B cell (primary cell): ENCODE measurements at regions not wholly inside any gene's neighbourhood (a gene's known extent, or its start where the extent isn't known, plus 50 kb on each side); places are given as distances from the start of the nearest gene placed in this dataset.

ENCODE experiments used
- ATAC-seq: fragments of 200-7000 bp; cut with Tn5 transposase; one replicate; pipeline ENCODE4 v1.10.0; 2021; ENCODE audit warnings: low read depth, mild to moderate bottlenecking, moderate number of reproducible peaks, moderate library complexity
- CTCF ChIA-PET: fragments of 350-600 bp; sonication (Branson Sonifier 250); formaldehyde crosslinking; loops from one replicate; lab custom pipeline; 2021; ENCODE audit warnings: antibody characterized with exemption, inconsistent platforms; lab: Charles Lee
- POLR2A ChIA-PET: fragments of 350-600 bp; sonication (Branson Sonifier 250); formaldehyde crosslinking; loops from one replicate; lab custom pipeline; 2021; ENCODE audit warnings: antibody characterized with exemption; lab: Charles Lee
- DNase-seq: peaks from one replicate; pipeline ENCODE4 v3.0.0; 2013
- H2AFZ ChIP-seq: 2 replicates; pipeline ENCODE4 v1.6.1; 2012; ENCODE audit warnings: mild to moderate bottlenecking, low read depth, low read length; ENCODE audit not compliant: insufficient read depth, poor library complexity, severe bottlenecking
- H3K27ac ChIP-seq, 2 donors: 1 replicate in 1 of 2; 2 replicates in 1 of 2; pipeline ENCODE4 v1.5.1; 2012 to 2013; ENCODE audit warnings: low read length in 2 of 2, mild to moderate bottlenecking in 2 of 2, moderate library complexity in 1 of 2
- H3K27me3 ChIP-seq, 4 experiments: fragments of 200-600 bp in 1 of 4; sonication (generic) in 1 of 4; replicated peaks in 1 of 4; 1 replicate in 2 of 4; 2 replicates in 2 of 4; pipeline versions ENCODE4 v1.6.1 to v1.7.0; 2013 to 2016; ENCODE audit warnings: low read length in 3 of 4, mild to moderate bottlenecking in 2 of 4, mixed read lengths in 1 of 4, moderate library complexity in 1 of 4; ENCODE audit not compliant: insufficient read depth in 4 of 4, control insufficient read depth in 3 of 4; ENCODE audit errors: control extremely low read depth in 1 of 4
- H3K36me3 ChIP-seq, 2 experiments: replicated peaks in 1 of 2; 1 replicate in 1 of 2; 2 replicates in 1 of 2; pipeline versions ENCODE4 v1.6.1 to v1.7.1; 2013; ENCODE audit warnings: low read length in 1 of 2; ENCODE audit not compliant: insufficient read depth in 2 of 2, control insufficient read depth in 1 of 2; ENCODE audit errors: control extremely low read depth in 1 of 2, extremely low read depth in 1 of 2
- H3K4me1 ChIP-seq, 2 donors: fragments of 200-600 bp in 1 of 2; sonication (generic) in 1 of 2; 1 replicate in 1 of 2; 2 replicates in 1 of 2; pipeline versions ENCODE4 v1.5.1 to v1.6.1; 2013 to 2017; ENCODE audit warnings: low read length in 2 of 2; ENCODE audit not compliant: control insufficient read depth in 2 of 2, insufficient read depth in 2 of 2
- H3K4me2 ChIP-seq: replicated peaks from 2 replicates; pipeline ENCODE3; 2012; ENCODE audit warnings: mild to moderate bottlenecking, low read depth, low read length; ENCODE audit not compliant: poor library complexity, severe bottlenecking
- H3K4me3 ChIP-seq, 5 experiments: fragments of 200-600 bp in 1 of 5; sonication (generic) in 1 of 5; 1 replicate in 3 of 5; 2 replicates in 2 of 5; pipeline versions ENCODE4 v1.5.1 to v1.7.0; 2011 to 2016; ENCODE audit warnings: low read length in 4 of 5, mild to moderate bottlenecking in 4 of 5, low read depth in 2 of 5, control low read depth in 1 of 5, moderate library complexity in 1 of 5; ENCODE audit not compliant: insufficient read depth in 1 of 5; ENCODE audit errors: control extremely low read depth in 1 of 5, extremely low read depth in 1 of 5
- H3K79me2 ChIP-seq: fragments of 200-600 bp; sonication (generic); one replicate; pipeline ENCODE4 v1.6.0; 2016; ENCODE audit warnings: low read length; ENCODE audit not compliant: control insufficient read depth, insufficient read depth
- H3K9ac ChIP-seq: fragments of 200-600 bp; sonication (generic); 2 replicates; pipeline ENCODE4 v1.6.1; 2017; ENCODE audit warnings: mild to moderate bottlenecking, low read length, moderate library complexity
- H3K9me3 ChIP-seq, 3 donors: one replicate each; pipeline versions ENCODE4 v1.6.1 to v1.7.1; 2013; ENCODE audit warnings: low read length in 2 of 3; ENCODE audit not compliant: control insufficient read depth in 2 of 3, insufficient read depth in 1 of 3; ENCODE audit errors: control extremely low read depth in 1 of 3
- H4K20me1 ChIP-seq: 2 replicates; pipeline ENCODE4 v1.6.0; 2012; ENCODE audit warnings: mild to moderate bottlenecking, low read length; ENCODE audit not compliant: insufficient read depth, control insufficient read depth, poor library complexity, severe bottlenecking
- H3K27ac Mint-ChIP-seq: one replicate; pipeline ENCODE4 v1.8.0; 2021; ENCODE audit warnings: mixed read lengths
- H3K27me3 Mint-ChIP-seq: one replicate; pipeline ENCODE4 v1.8.0; 2021; ENCODE audit warnings: mixed read lengths
- H3K4me1 Mint-ChIP-seq: one replicate; pipeline ENCODE4 v1.8.0; 2021; ENCODE audit warnings: mixed read lengths
- H3K4me3 Mint-ChIP-seq: one replicate; pipeline ENCODE4 v1.8.0; 2021; ENCODE audit warnings: mixed read lengths
- H3K9me3 Mint-ChIP-seq: one replicate; pipeline ENCODE4 v1.8.0; 2022; ENCODE audit warnings: mixed read lengths; ENCODE audit not compliant: insufficient read depth
- CTCF ChIP-seq: fragments of 200-600 bp; IDR thresholded peaks from one replicate; pipeline ENCODE4 v1.8.0; 2022; ENCODE audit warnings: antibody characterized with exemption, mild to moderate bottlenecking
- EZH2 ChIP-seq: IDR thresholded peaks from 2 replicates; pipeline ENCODE4 v1.6.1; 2012; ENCODE audit warnings: borderline replicate concordance, low read depth, mild to moderate bottlenecking, moderate library complexity, low read length; ENCODE audit not compliant: insufficient read depth, poor library complexity, severe bottlenecking
- WGBS: methylation state at CpG from one replicate; pipeline ENCODE4 v1.1.5; 2013; ENCODE audit warnings: missing lambda C conversion rate; ENCODE audit not compliant: insufficient coverage; 5-methylcytosine and 5-hydroxymethylcytosine counted together
- intact Hi-C: fragments of 100-400 bp; cut with micrococcal nuclease; formaldehyde crosslinking; loops from one replicate; pipeline ENCODE4 v1.10.0; 2022

DNA sequence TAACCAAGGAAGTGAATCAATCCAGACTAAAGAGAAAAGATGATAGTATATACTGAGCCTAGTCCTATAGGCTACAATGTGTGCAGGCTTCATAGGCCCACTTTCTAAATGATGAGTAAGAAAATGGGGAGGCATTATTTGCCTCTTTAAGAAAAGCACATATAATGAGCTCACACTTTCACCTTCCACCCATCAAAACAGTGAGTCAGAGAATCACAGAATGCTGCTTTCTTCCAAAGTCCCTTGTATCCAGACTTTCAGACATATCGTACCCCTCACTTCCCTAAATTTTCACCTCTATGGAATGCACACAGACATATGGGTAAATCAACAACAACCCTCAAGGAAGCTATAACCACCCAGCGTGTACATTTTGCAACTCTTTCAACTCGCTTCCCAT is 286.4 kb upstream of the PRKD1 start:
- ATAC-seq, result no peak

More for the DNA sequence above, 286.4 kb upstream of the PRKD1 start:
- Histone ChIP-seq H3K79me2 (no peaks in the 10 kb centered on the region), H3K27ac (no peak overlapping the region), H3K4me3 (no peak overlapping the region), H3K36me3 (no peaks in the 10 kb centered on the region), H3K9me3 (no peaks in the 10 kb centered on the region), H2AFZ (no peak overlapping the region), H3K27me3 (no peaks in the 10 kb centered on the region), H4K20me1 (no peaks in the 10 kb centered on the region), H3K9ac (no peak overlapping the region), H3K4me1 (no peaks in the 10 kb centered on the region), H3K4me2 (no peak overlapping the region)
- H3K4me1 Mint-ChIP-seq, result no peaks in the 10 kb centered on the region
- no peak for TF ChIP-seq CTCF
- TF ChIP-seq EZH2, result no peak
- 86% methylated on average over 3 of the region's 3 CpGs for WGBS
- no peak for DNase-seq
- H3K4me3 Mint-ChIP-seq, result no peak overlapping the region
- no peaks in the 10 kb centered on the region for H3K27me3 Mint-ChIP-seq
- ChIA-PET POLR2A (no interaction called here), CTCF (interaction anchor here (0.7 to 1.9 kb wide), 3 partner anchors 664 to 1463 kb away, joined by 3 to 7 read pairs (median 5); no protein-coding TSS in a partner anchor)
- intact Hi-C loops, result loop anchor here (2.0 kb wide), 2 partner anchors 665 to 1463 kb away; no protein-coding TSS in a partner anchor
- no peak overlapping the region for H3K27ac Mint-ChIP-seq
- no peaks in the 10 kb centered on the region for H3K9me3 Mint-ChIP-seq
